Mucosa of descending colon (tissue), 3 donors: ENCODE measurements at regions not wholly inside any gene's neighbourhood (a gene's known extent, or its start where the extent isn't known, plus 50 kb on each side); places are given as distances from the start of the nearest gene placed in this dataset.

Source experiments
- ATAC-seq: fragments of 200-7000 bp; cut with Tn5 transposase; one replicate; pipeline ENCODE4 v1.9.1; 2020; ENCODE audit warnings: mild to moderate bottlenecking, moderate library complexity
- DNase-seq, 3 donors: peaks; one replicate each; pipeline ENCODE4 v3.0.0-alpha.2; 2020
- H3K36me3 ChIP-seq: fragments of 200-600 bp; one replicate; pipeline ENCODE4 v1.8.0; 2021; ENCODE audit warnings: low read depth, mild to moderate bottlenecking
- H3K4me1 ChIP-seq: fragments of 200-600 bp; one replicate; pipeline ENCODE4 v1.8.0; 2021; ENCODE audit warnings: low read depth, mild to moderate bottlenecking
- H3K4me3 ChIP-seq: fragments of 200-600 bp; one replicate; pipeline ENCODE4 v1.8.0; 2021; ENCODE audit warnings: mild to moderate bottlenecking
- H3K9me3 ChIP-seq: fragments of 200-600 bp; one replicate; pipeline ENCODE4 v1.8.0; 2021; ENCODE audit warnings: mild to moderate bottlenecking
- intact Hi-C, 2 donors: fragments of 100-400 bp; cut with DNase I in 1 of 2; cut with micrococcal nuclease in 1 of 2; formaldehyde crosslinking; loops; one replicate each; pipeline versions ENCODE4 v1.11.0 to v1.11.1; 2022; cut with DNase I, micrococcal nuclease
- TF ChIP-seq, protein P1 (sequence below): fragments of 200-600 bp; IDR thresholded peaks from one replicate; pipeline ENCODE4 v1.8.0; 2022; ENCODE audit warnings: antibody characterized with exemption, mild to moderate bottlenecking
- donor health status: DM: no; HTN: no; CAD: no; lungs with moderate emphysema.
- donor health status: DM: no; HTN: no; CAD: no.
- donor health status: DM: no; HTN: yes; CAD: no.

DNA sequence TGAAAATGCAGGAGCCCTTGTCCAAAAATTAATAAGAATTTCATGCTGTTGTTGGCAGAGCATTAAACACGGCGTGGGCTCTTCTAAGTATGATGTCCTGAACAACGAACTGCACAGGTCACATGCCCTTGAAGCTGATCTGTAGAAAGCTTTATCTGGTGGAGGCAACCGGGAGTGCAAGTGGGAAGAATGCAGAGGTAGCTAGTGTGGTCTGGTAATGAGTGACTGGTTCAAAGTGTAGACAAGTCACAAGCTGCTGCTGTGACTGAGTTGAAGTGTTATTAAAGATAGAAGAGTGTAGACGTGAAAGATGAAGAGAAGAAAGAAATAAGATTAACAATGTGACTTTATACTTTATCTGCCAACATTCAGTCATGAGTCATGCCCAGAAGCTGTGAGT is 361.9 kb downstream of the TTLL7 start:
- DNase-seq, result no peak
- Histone ChIP-seq H3K9me3 (no peaks in the 10 kb centered on the region), H3K36me3 (no peaks in the 10 kb centered on the region), H3K4me1 (no peaks in the 10 kb centered on the region), H3K4me3 (no peak overlapping the region)
- TF ChIP-seq, protein P1, sequence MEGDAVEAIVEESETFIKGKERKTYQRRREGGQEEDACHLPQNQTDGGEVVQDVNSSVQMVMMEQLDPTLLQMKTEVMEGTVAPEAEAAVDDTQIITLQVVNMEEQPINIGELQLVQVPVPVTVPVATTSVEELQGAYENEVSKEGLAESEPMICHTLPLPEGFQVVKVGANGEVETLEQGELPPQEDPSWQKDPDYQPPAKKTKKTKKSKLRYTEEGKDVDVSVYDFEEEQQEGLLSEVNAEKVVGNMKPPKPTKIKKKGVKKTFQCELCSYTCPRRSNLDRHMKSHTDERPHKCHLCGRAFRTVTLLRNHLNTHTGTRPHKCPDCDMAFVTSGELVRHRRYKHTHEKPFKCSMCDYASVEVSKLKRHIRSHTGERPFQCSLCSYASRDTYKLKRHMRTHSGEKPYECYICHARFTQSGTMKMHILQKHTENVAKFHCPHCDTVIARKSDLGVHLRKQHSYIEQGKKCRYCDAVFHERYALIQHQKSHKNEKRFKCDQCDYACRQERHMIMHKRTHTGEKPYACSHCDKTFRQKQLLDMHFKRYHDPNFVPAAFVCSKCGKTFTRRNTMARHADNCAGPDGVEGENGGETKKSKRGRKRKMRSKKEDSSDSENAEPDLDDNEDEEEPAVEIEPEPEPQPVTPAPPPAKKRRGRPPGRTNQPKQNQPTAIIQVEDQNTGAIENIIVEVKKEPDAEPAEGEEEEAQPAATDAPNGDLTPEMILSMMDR, result no peak
- no peak for ATAC-seq
- intact Hi-C loops, result no loop called here

GRCh38 chr1:83632906-83633305 is 366.0 kb downstream of the TTLL7 start:
- H3K4me3 ChIP-seq, result no peak overlapping the region
- H3K36me3 ChIP-seq, result no peaks in the 10 kb centered on the region
- DNase-seq (no peak), ATAC-seq (no peak)
- H3K9me3 ChIP-seq, result no peaks in the 10 kb centered on the region
- no peaks in the 10 kb centered on the region for H3K4me1 ChIP-seq
- intact Hi-C loops, result no loop called here
- TF ChIP-seq, protein P1, result no peak

DNA sequence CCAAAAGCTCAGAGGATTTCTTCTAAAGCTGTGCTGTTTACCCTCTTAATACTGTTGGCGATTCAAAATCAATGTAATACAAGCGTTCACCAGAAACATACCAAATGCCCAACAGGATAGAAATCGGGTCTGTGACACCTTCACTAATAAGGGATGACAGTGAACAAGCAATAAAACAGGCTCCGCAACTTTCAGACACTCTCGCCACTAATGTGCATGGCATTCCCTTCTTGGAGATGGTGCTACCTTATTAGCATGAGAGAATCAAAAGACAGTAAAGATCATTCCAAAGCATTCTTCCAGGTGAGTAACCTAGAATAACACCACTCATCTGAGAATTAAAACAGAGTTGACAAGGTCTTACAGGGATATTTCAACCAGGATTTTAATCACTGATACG is 367.1 kb downstream of the TTLL7 start:
- intact Hi-C loops, result no loop called here
- H3K4me3 ChIP-seq, result no peak overlapping the region
- ATAC-seq (no peak), DNase-seq (no peak)
- TF ChIP-seq, protein P1, result no peak
- H3K36me3 ChIP-seq, result no peaks in the 10 kb centered on the region
- H3K9me3 ChIP-seq, result no peaks in the 10 kb centered on the region
- H3K4me1 ChIP-seq, result no peaks in the 10 kb centered on the region

DNA sequence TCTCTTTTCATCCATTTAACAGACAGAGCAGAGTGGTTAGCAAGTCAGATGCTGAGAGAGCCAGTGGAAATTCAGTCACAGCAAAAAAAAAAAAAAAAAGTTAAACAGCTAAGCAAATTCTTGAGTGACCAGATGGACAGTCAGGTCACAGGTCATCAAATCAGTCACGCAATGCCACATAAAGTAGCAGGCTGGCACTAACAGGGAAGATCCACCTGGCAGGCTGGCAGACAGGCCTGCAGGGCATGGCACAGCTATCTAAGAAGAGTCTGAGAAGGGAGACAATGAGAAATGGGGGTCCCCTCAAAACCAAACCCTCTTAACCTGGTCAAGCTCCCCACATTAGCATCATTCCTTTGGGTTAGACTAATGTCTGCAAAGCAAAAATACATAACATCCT is 371.9 kb downstream of the TTLL7 start:
- no peaks in the 10 kb centered on the region for H3K9me3 ChIP-seq
- H3K36me3 ChIP-seq, result no peaks in the 10 kb centered on the region
- H3K4me3 ChIP-seq, result no peak overlapping the region
- H3K4me1 ChIP-seq, result no peaks in the 10 kb centered on the region
- intact Hi-C loops, result no loop called here
- no peak for ATAC-seq
- TF ChIP-seq, protein P1, result no peak
- no peak for DNase-seq

- no peaks in the 10 kb centered on the region for H3K36me3 ChIP-seq
- H3K4me1 ChIP-seq, result no peaks in the 10 kb centered on the region
- H3K9me3 ChIP-seq, result no peaks in the 10 kb centered on the region
- TF ChIP-seq, protein P1, result no peak
- H3K4me3 ChIP-seq, result no peak overlapping the region
- no peak for DNase-seq
- ATAC-seq, result no peak
- intact Hi-C loops, result no loop called here
Measured at GRCh38 chr1:83626603-83627002, 372.3 kb downstream of the TTLL7 start.

- no peak for DNase-seq
- no peaks in the 10 kb centered on the region for H3K36me3 ChIP-seq
- no peak for ATAC-seq
- no peak overlapping the region for H3K4me3 ChIP-seq
- intact Hi-C loops, result no loop called here
- no peaks in the 10 kb centered on the region for H3K4me1 ChIP-seq
- TF ChIP-seq, protein P1, result no peak
- no peaks in the 10 kb centered on the region for H3K9me3 ChIP-seq
Measured at GRCh38 chr1:83625646-83626045, 373.3 kb downstream of the TTLL7 start.
